K562 (cell line): ENCODE measurements at regions not wholly inside any gene's neighbourhood (a gene's known extent, or its start where the extent isn't known, plus 50 kb on each side); places are given as distances from the start of the nearest gene placed in this dataset.
"Not testable (repeated sequence)": the region's sequence is repeated elsewhere in the genome, so short reads cannot be mapped to it uniquely, and the experiment has no call there.

Experiments
- ATF3 ChIP-seq, 2 experiments: fragments of 450-650 bp in 1 of 2; sonication (generic) in 1 of 2; formaldehyde crosslinking in 1 of 2; IDR thresholded peaks in 1 of 2; conservative IDR thresholded peaks in 1 of 2; 2 replicates each; pipeline versions ENCODE4 v1.6.1 to v1.8.1; 2016 to 2023; ENCODE audit warnings: mild to moderate bottlenecking in 2 of 2, moderate library complexity in 2 of 2, inconsistent platforms in 1 of 2, missing genetic modification reagents in 1 of 2
- ATF6 ChIP-seq: sonication (generic); formaldehyde crosslinking; IDR thresholded peaks from 2 replicates; pipeline ENCODE4 v1.4.0; 2020; ENCODE audit warnings: mild to moderate bottlenecking, missing genetic modification reagents
- CAMTA2 ChIP-seq: fragments of 250-450 bp; sonication (Bioruptor Pico); conservative IDR thresholded peaks from 2 replicates; pipeline ENCODE4 v1.5.1; 2022
- EGR1 ChIP-seq: fragments of 450-650 bp; conservative IDR thresholded peaks from 2 replicates; pipeline ENCODE4 v1.6.1; 2017; ENCODE audit warnings: mild to moderate bottlenecking
- ELF2 ChIP-seq: fragments of 250-450 bp; sonication (Bioruptor Pico); IDR thresholded peaks from 2 replicates; pipeline ENCODE4 v1.5.0; 2021; ENCODE audit warnings: mild to moderate bottlenecking
- GABPA ChIP-seq: fragments of 200-800 bp; sonication (Bioruptor generic); conservative IDR thresholded peaks from 2 replicates; pipeline ENCODE4 v1.6.1; 2016; ENCODE audit warnings: low read depth, missing genetic modification characterization, missing compliant biosample characterization
- GATA2 ChIP-seq: sonication (generic); formaldehyde crosslinking; IDR thresholded peaks from 2 replicates; pipeline ENCODE4 v1.4.0; 2020; ENCODE audit warnings: mild to moderate bottlenecking, missing genetic modification reagents
- HDAC1 ChIP-seq, 2 experiments: fragments of 450-650 bp; IDR thresholded peaks; 2 replicates each; pipeline ENCODE4 v1.6.1; 2016 to 2017; ENCODE audit warnings: inconsistent platforms in 1 of 2, mild to moderate bottlenecking in 1 of 2, moderate library complexity in 1 of 2
- HDAC8 ChIP-seq: fragments of 450-650 bp; IDR thresholded peaks from 2 replicates; pipeline ENCODE4 v1.6.1; 2016; ENCODE audit warnings: mild to moderate bottlenecking, missing genetic modification characterization, moderate library complexity, missing compliant biosample characterization
- KDM5B ChIP-seq: fragments of 200-600 bp; sonication (generic); IDR thresholded peaks from 2 replicates; pipeline ENCODE4 v1.6.1; 2012; ENCODE audit warnings: low read depth, mild to moderate bottlenecking, moderate library complexity, low read length, control low read depth, inconsistent platforms; ENCODE audit not compliant: insufficient replicate concordance
- MTA1 ChIP-seq: fragments of 450-650 bp; IDR thresholded peaks from 2 replicates; pipeline ENCODE4 v1.6.1; 2017; ENCODE audit warnings: borderline replicate concordance
- MYBL2 ChIP-seq, 2 experiments: fragments of 450-650 bp in 1 of 2; sonication (generic) in 1 of 2; formaldehyde crosslinking in 1 of 2; IDR thresholded peaks; 2 replicates each; pipeline versions ENCODE4 v1.6.1 to v1.8.1; 2017 to 2022; ENCODE audit warnings: borderline replicate concordance in 1 of 2, inconsistent platforms in 1 of 2, low read depth in 1 of 2, mild to moderate bottlenecking in 1 of 2, missing genetic modification reagents in 1 of 2, moderate library complexity in 1 of 2
- PHF8 ChIP-seq: fragments of 200-600 bp; sonication (generic); IDR thresholded peaks from 2 replicates; pipeline ENCODE4 v1.6.1; 2012; ENCODE audit warnings: mixed run types, mild to moderate bottlenecking, inconsistent platforms, low read length, moderate library complexity, borderline replicate concordance
- POLR2G ChIP-seq: fragments of 200-400 bp; formaldehyde crosslinking; IDR thresholded peaks from 2 replicates; pipeline ENCODE4 v1.6.1; 2017; ENCODE audit warnings: low read depth, mild to moderate bottlenecking, antibody characterized with exemption, low read length, moderate library complexity
- RBM22 ChIP-seq: fragments of 200-400 bp; formaldehyde crosslinking; IDR thresholded peaks from 2 replicates; pipeline ENCODE4 v1.6.1; 2018; ENCODE audit warnings: low read length, low read depth; ENCODE audit not compliant: poor library complexity, severe bottlenecking
- RNF2 ChIP-seq: sonication (generic); IDR thresholded peaks from 2 replicates; pipeline ENCODE4 v1.6.1; 2016
- SAP30 ChIP-seq: fragments of 200-600 bp; sonication (generic); IDR thresholded peaks from 2 replicates; pipeline ENCODE4 v1.6.1; 2012; ENCODE audit warnings: borderline replicate concordance, low read depth, mild to moderate bottlenecking, moderate library complexity, low read length, control low read depth, inconsistent platforms; ENCODE audit not compliant: insufficient read depth, poor library complexity, severe bottlenecking
- SMAD4 ChIP-seq: fragments of 250-450 bp; sonication (Bioruptor Pico); conservative IDR thresholded peaks from 2 replicates; pipeline ENCODE4 v1.8.0; 2021; ENCODE audit warnings: inconsistent platforms, mild to moderate bottlenecking, moderate library complexity
- SOX6 ChIP-seq: fragments of 450-650 bp; IDR thresholded peaks from 2 replicates; pipeline ENCODE4 v1.6.1; 2014; ENCODE audit warnings: mild to moderate bottlenecking
- ZNF175 ChIP-seq: fragments of 200-800 bp; sonication (Bioruptor generic); IDR thresholded peaks from 2 replicates; pipeline ENCODE4 v1.6.1; 2016; ENCODE audit warnings: low read depth, mild to moderate bottlenecking, missing genetic modification characterization, missing compliant biosample characterization
- TF ChIP-seq, protein P1 (sequence below): fragments of 250-450 bp; sonication (Bioruptor Pico); IDR thresholded peaks from 2 replicates; pipeline ENCODE4 v1.4.0; 2020

- TF ChIP-seq HDAC8 (tag) (peak; percentile 29; the same call in 1 of the 2 replicates), MTA1 (peak; percentile 71), RNF2 (0 out of 2 replicates have a peak, but pooled peaks have one; percentile 31), ZNF175 (CRISPR knock-in tag) (0 out of 2 replicates have a peak, but pooled peaks have one; percentile 43), SMAD4 (CRISPR knock-in tag) (peak; percentile 84), GABPA (tag) (peak; percentile 81), ATF3 (CRISPR knock-in tag; conservative IDR thresholded peaks at IDR 0.05) (peak; percentile 12; the same call in 1 of the 2 replicates), MYBL2 (IDR thresholded peaks at IDR 0.05; ENCODE audit: low read depth) (peak; percentile 48; the same call in 1 of the 2 replicates), CAMTA2 (CRISPR knock-in tag) (0 out of 2 replicates have a peak, but pooled peaks have one; percentile 24), SAP30 (peak; percentile 78), ATF6 (peak; percentile 30; the same call in 1 of the 2 replicates), HDAC1 (IDR thresholded peaks at IDR 0.05) (peak in 1 of 2 experiments; percentile 86; a peak in 2 of 4 replicates), POLR2G (peak; percentile 95), RBM22 (peak; percentile 51), GATA2 (CRISPR knock-in tag) (0 out of 2 replicates have a peak, but pooled peaks have one; percentile 23), KDM5B (peak; percentile 92), SOX6 (peak; percentile 23; the same call in 1 of the 2 replicates), PHF8 (peak; percentile 93), ELF2 (CRISPR knock-in tag) (peak; percentile 87), EGR1 (peak; percentile 86)
- TF ChIP-seq ATF3 (IDR thresholded peaks at IDR 0.05); MYBL2 (CRISPR knock-in tag; IDR thresholded peaks at IDR 0.05; ENCODE audit: borderline replicate concordance): not testable (repeated sequence)
- TF ChIP-seq, protein P1, sequence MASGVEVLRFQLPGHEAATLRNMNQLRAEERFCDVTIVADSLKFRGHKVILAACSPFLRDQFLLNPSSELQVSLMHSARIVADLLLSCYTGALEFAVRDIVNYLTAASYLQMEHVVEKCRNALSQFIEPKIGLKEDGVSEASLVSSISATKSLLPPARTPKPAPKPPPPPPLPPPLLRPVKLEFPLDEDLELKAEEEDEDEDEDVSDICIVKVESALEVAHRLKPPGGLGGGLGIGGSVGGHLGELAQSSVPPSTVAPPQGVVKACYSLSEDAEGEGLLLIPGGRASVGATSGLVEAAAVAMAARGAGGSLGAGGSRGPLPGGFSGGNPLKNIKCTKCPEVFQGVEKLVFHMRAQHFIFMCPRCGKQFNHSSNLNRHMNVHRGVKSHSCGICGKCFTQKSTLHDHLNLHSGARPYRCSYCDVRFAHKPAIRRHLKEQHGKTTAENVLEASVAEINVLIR = peak; percentile 44; the same call in 1 of the 2 replicates
These were observed 306.4 kb downstream of the SEMA3D start (continued) for GRCh38 chr7:84880326-84880997.
